Endodermal cell (in vitro differentiated cells): ENCODE measurements at regions not wholly inside any gene's neighbourhood (a gene's known extent, or its start where the extent isn't known, plus 50 kb on each side); places are given as distances from the start of the nearest gene placed in this dataset.

ENCODE experiments used
- DNase-seq: peaks from one replicate; pipeline ENCODE4 v3.0.0-alpha.2; 2017
- H3K27ac ChIP-seq: 2 replicates; pipeline ENCODE4 v1.5.1; 2013; ENCODE audit warnings: mild to moderate bottlenecking, low read depth, low read length, moderate library complexity
- H3K27me3 ChIP-seq: 2 replicates; pipeline ENCODE4 v1.6.1; 2013; ENCODE audit warnings: mild to moderate bottlenecking, low read length, moderate library complexity; ENCODE audit not compliant: insufficient read depth, control insufficient read depth, poor library complexity, severe bottlenecking
- H3K36me3 ChIP-seq: 2 replicates; pipeline ENCODE4 v1.7.0; 2013; ENCODE audit warnings: mild to moderate bottlenecking, low read length, moderate library complexity; ENCODE audit not compliant: control insufficient read depth, insufficient read depth
- H3K4me1 ChIP-seq: one replicate; pipeline ENCODE4 v1.7.0; 2013; ENCODE audit warnings: low read length; ENCODE audit not compliant: control insufficient read depth, insufficient read depth
- H3K4me3 ChIP-seq: 2 replicates; pipeline ENCODE4 v1.5.1; 2013; ENCODE audit warnings: mild to moderate bottlenecking, low read length, moderate library complexity
- H3K9ac ChIP-seq: 2 replicates; pipeline ENCODE4 v1.6.1; 2013; ENCODE audit warnings: mild to moderate bottlenecking, low read length, moderate library complexity; ENCODE audit not compliant: poor library complexity, severe bottlenecking; ENCODE audit errors: extremely low read depth
- H3K9me3 ChIP-seq: 2 replicates; pipeline ENCODE4 v1.6.1; 2013; ENCODE audit warnings: mild to moderate bottlenecking, low read length, moderate library complexity; ENCODE audit not compliant: control insufficient read depth
- H3K27ac Mint-ChIP-seq: 2 replicates; pipeline ENCODE4 v1.8.0; 2020; ENCODE audit warnings: mixed read lengths
- H3K27me3 Mint-ChIP-seq: 2 replicates; pipeline ENCODE4 v1.8.0; 2021; ENCODE audit warnings: mild to moderate bottlenecking, mixed read lengths; ENCODE audit not compliant: insufficient read depth
- H3K36me3 Mint-ChIP-seq: 2 replicates; pipeline ENCODE4 v1.8.0; 2020; ENCODE audit warnings: low read depth, mixed read lengths
- H3K4me1 Mint-ChIP-seq: 2 replicates; pipeline ENCODE4 v1.8.0; 2020; ENCODE audit warnings: mixed read lengths
- H3K4me3 Mint-ChIP-seq: 2 replicates; pipeline ENCODE4 v1.8.0; 2020; ENCODE audit warnings: mild to moderate bottlenecking, moderate library complexity, mixed read lengths
- H3K9me3 Mint-ChIP-seq: 2 replicates; pipeline ENCODE4 v1.8.0; 2020; ENCODE audit warnings: mild to moderate bottlenecking, mixed read lengths
- WGBS, 2 experiments: methylation state at CpG; one replicate each; pipeline versions ENCODE4 v1.1.5 to v1.1.7; 2013; ENCODE audit warnings: missing lambda C conversion rate in 2 of 2, mixed read lengths in 1 of 2; ENCODE audit not compliant: insufficient coverage in 1 of 2, insufficient read length in 1 of 2; 5-methylcytosine and 5-hydroxymethylcytosine counted together
- TF ChIP-seq, protein P1 (sequence below): fragments of 200-600 bp; sonication (generic); conservative IDR thresholded peaks from 2 replicates; pipeline ENCODE4 v1.5.0; 2021; ENCODE audit warnings: antibody characterized with exemption, mild to moderate bottlenecking

DNA sequence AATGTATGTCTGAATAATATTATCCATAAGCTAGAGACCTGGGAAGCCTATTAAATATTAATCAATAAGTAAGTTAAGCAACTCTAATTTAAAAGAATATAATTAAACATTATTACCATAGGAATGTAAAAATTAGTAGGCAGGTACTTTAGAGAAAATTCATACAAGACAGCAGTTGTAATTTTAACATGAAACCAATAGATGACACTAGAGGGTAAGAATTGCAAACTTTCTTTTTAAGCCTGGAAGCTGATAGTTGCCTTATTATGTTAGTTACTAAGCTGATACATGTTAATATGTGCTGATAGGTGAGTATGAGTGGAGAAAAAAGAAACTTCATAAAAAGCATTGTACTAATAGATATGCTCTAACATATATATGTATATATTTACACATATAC, 1157.4 kb downstream of the FAM133A start:
- no peaks in the 10 kb centered on the region for H3K27me3 ChIP-seq
- H3K4me3 ChIP-seq: no peak overlapping the region
- Mint-ChIP-seq H3K36me3 (peaks cover 1% of the 10 kb centered on the region), H3K9me3 (peaks cover 4% of the 10 kb centered on the region), H3K27me3 (no peaks in the 10 kb centered on the region), H3K4me1 (peaks cover 9% of the 10 kb centered on the region), H3K27ac (no peak overlapping the region), H3K4me3 (no peak overlapping the region)
- H3K9me3 ChIP-seq: no peaks in the 10 kb centered on the region
- H3K4me1 ChIP-seq: no peaks in the 10 kb centered on the region
- no peak overlapping the region for H3K9ac ChIP-seq
- TF ChIP-seq, protein P1, sequence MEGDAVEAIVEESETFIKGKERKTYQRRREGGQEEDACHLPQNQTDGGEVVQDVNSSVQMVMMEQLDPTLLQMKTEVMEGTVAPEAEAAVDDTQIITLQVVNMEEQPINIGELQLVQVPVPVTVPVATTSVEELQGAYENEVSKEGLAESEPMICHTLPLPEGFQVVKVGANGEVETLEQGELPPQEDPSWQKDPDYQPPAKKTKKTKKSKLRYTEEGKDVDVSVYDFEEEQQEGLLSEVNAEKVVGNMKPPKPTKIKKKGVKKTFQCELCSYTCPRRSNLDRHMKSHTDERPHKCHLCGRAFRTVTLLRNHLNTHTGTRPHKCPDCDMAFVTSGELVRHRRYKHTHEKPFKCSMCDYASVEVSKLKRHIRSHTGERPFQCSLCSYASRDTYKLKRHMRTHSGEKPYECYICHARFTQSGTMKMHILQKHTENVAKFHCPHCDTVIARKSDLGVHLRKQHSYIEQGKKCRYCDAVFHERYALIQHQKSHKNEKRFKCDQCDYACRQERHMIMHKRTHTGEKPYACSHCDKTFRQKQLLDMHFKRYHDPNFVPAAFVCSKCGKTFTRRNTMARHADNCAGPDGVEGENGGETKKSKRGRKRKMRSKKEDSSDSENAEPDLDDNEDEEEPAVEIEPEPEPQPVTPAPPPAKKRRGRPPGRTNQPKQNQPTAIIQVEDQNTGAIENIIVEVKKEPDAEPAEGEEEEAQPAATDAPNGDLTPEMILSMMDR: peak; percentile 84
- no peaks in the 10 kb centered on the region for H3K36me3 ChIP-seq
- H3K27ac ChIP-seq: no peak overlapping the region
- no peak for DNase-seq

DNA sequence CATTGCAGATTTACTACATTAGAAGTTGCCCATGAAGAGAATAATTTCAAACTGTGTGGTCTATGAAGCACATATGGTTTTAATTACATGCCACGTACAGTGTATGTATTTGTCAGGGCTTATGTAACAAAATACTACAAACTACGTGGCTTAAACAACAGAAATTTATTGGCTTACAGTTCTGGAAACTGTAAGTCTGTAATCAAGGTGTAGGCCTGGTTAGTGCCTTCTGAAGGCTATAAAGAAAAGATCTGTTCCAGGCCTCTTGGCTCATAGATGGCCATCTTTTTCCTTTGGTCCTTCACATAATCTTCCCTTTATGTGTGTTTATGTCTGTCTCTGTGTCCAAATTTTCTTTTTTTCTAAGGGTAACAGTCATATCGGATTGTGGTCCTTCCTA, 1160.2 kb downstream of the FAM133A start:
- Histone ChIP-seq H3K9ac (no peak overlapping the region), H3K36me3 (no peaks in the 10 kb centered on the region), H3K27me3 (no peaks in the 10 kb centered on the region), H3K4me3 (no peak overlapping the region), H3K27ac (no peak overlapping the region), H3K9me3 (no peaks in the 10 kb centered on the region), H3K4me1 (no peaks in the 10 kb centered on the region)
- no peak overlapping the region for H3K27ac Mint-ChIP-seq
- WGBS, 2 experiments: 91 to 100% methylated on average over 2 of the region's 3 CpGs
- H3K36me3 Mint-ChIP-seq: peaks cover under 1% of the 10 kb centered on the region
- H3K4me3 Mint-ChIP-seq: no peak overlapping the region
- no peak for DNase-seq
- TF ChIP-seq, protein P1: no peak
- peaks cover 2% of the 10 kb centered on the region for H3K9me3 Mint-ChIP-seq
- H3K4me1 Mint-ChIP-seq: peaks cover 9% of the 10 kb centered on the region
- H3K27me3 Mint-ChIP-seq: no peaks in the 10 kb centered on the region

DNA sequence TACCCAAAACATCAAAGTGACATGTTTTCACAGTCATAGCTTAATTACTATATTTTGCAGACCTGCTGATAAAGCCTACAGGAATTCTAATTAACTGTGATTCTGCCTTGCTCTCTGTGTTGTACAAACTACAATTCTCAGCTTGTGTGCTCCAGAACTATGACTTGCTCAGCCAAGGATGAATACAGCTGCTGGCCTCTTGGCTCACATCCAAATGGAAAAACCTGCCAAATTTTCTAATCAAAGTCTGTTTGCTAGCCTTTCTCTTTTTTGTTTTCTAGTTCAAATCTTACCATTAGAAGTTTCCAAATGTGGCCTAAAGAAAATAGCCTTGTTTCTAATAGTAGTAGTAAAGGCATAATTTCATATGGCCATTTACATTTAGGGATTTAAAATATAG, 1176.8 kb downstream of the FAM133A start:
- Mint-ChIP-seq H3K9me3 (no peaks in the 10 kb centered on the region), H3K4me3 (no peak overlapping the region), H3K27me3 (no peaks in the 10 kb centered on the region), H3K27ac (no peak overlapping the region), H3K4me1 (peaks cover 7% of the 10 kb centered on the region), H3K36me3 (no peaks in the 10 kb centered on the region)
- H3K4me1 ChIP-seq: no peaks in the 10 kb centered on the region
- TF ChIP-seq, protein P1: no peak
- DNase-seq: no peak
- no peaks in the 10 kb centered on the region for H3K27me3 ChIP-seq
- H3K27ac ChIP-seq: no peak overlapping the region
- H3K36me3 ChIP-seq: no peaks in the 10 kb centered on the region
- no peak overlapping the region for H3K9ac ChIP-seq
- no peak overlapping the region for H3K4me3 ChIP-seq
- H3K9me3 ChIP-seq: no peaks in the 10 kb centered on the region
